ENCODE measurements at regions not wholly inside any gene's neighbourhood (a gene's known extent, or its start where the extent isn't known, plus 50 kb on each side); places are given as distances from the start of the nearest gene placed in this dataset.

- H3K9ac ChIP-seq (ENCODE audit: control insufficient read depth, extremely low read depth, insufficient read depth, low read length), result no peak overlapping the region
- H3K4me2 ChIP-seq (ENCODE audit: control insufficient read depth, extremely low read depth, insufficient read depth, low read depth, low read length), result no peak overlapping the region
- no peaks in the 10 kb centered on the region for H3K36me3 ChIP-seq (ENCODE audit: control insufficient read depth in 2 of 2, extremely low read depth in 1 of 2, insufficient read depth in 2 of 2, low read length in 2 of 2)
- H3K9me1 ChIP-seq (ENCODE audit: control insufficient read depth, extremely low read depth, insufficient read depth, low read length), result no peaks in the 10 kb centered on the region
- no peaks in the 10 kb centered on the region for H3K79me2 ChIP-seq (ENCODE audit: control insufficient read depth, insufficient read depth, low read length)
- no peak overlapping the region for H2AFZ ChIP-seq (ENCODE audit: control insufficient read depth, low read length)
- FAIRE-seq (no peak), DNase-seq (ENCODE audit: low read depth, low spot score) (no peak)
- no peaks in the 10 kb centered on the region for H4K20me1 ChIP-seq (ENCODE audit: control insufficient read depth, extremely low read depth, insufficient read depth, low read length)
- no peak overlapping the region for H3K27ac ChIP-seq (ENCODE audit: control insufficient read depth, insufficient read depth, low read length)
- H3K27me3 ChIP-seq (ENCODE audit: control insufficient read depth, extremely low read depth, insufficient read depth, low read length), result peaks cover 3% of the 10 kb centered on the region
- dilution Hi-C loops (cut with MboI; ENCODE audit: extremely low pct_ligation_motif_present, low sequenced_read_pairs), result no loop called here
- TF ChIP-seq EZH2 (IDR thresholded peaks at IDR 0.05; ENCODE audit: low read length) (no peak), CTCF (optimal IDR thresholded peaks at IDR 0.05 in 1 of 3, IDR thresholded peaks at IDR 0.05 in 1 of 3, conservative IDR thresholded peaks at IDR 0.05 in 1 of 3; ENCODE audit: extremely low read depth in 1 of 3, insufficient read depth in 2 of 3, low read length in 3 of 3) (no peak)
- no peak overlapping the region for H3K4me3 ChIP-seq (ENCODE audit: control insufficient read depth in 2 of 3, extremely low read depth in 1 of 3, insufficient read depth in 2 of 3, low read depth in 1 of 3, low read length in 3 of 3)
- H3K4me1 ChIP-seq (ENCODE audit: control insufficient read depth, extremely low read depth, insufficient read depth, low read length), result peaks cover 8% of the 10 kb centered on the region
- H3K9me3 ChIP-seq (ENCODE audit: control insufficient read depth, low read depth, low read length), result no peaks in the 10 kb centered on the region
These were observed 338.4 kb upstream of the NOCT start for GRCh38 chr4:138677212-138677611.

DNA sequence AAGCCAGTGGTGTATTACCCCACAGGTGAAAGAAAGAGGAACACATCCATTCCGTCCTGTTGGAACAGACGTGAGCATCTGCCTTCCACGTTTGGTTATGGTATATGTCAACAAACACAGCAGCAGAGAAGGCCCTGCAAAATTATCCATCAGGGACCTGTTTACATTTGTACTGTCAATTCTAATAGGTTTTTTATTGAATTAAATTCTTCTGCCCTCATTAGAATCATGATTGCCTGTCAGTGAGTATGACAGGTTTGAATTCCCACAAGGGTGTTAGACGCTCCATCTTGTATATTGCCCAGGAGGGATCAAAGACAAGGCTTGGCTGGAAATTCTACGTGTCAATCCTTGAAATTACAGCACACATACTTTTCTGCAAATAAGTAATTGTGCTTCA, 339.9 kb upstream of the NOCT start:
- H3K4me2 ChIP-seq (ENCODE audit: control insufficient read depth, extremely low read depth, insufficient read depth, low read depth, low read length), result no peak overlapping the region
- no peak overlapping the region for H3K9ac ChIP-seq (ENCODE audit: control insufficient read depth, extremely low read depth, insufficient read depth, low read length)
- dilution Hi-C loops (cut with MboI; ENCODE audit: extremely low pct_ligation_motif_present, low sequenced_read_pairs), result no loop called here
- no peak for DNase-seq (ENCODE audit: low read depth, low spot score)
- H4K20me1 ChIP-seq (ENCODE audit: control insufficient read depth, extremely low read depth, insufficient read depth, low read length), result no peaks in the 10 kb centered on the region
- H3K27me3 ChIP-seq (ENCODE audit: control insufficient read depth, extremely low read depth, insufficient read depth, low read length), result peaks cover 3% of the 10 kb centered on the region
- H3K4me1 ChIP-seq (ENCODE audit: control insufficient read depth, extremely low read depth, insufficient read depth, low read length), result peaks cover 8% of the 10 kb centered on the region
- H2AFZ ChIP-seq (ENCODE audit: control insufficient read depth, low read length), result no peak overlapping the region
- no peak overlapping the region for H3K4me3 ChIP-seq (ENCODE audit: control insufficient read depth in 2 of 3, extremely low read depth in 1 of 3, insufficient read depth in 2 of 3, low read depth in 1 of 3, low read length in 3 of 3)
- no peak for FAIRE-seq
- H3K27ac ChIP-seq (ENCODE audit: control insufficient read depth, insufficient read depth, low read length), result no peak overlapping the region
- no peaks in the 10 kb centered on the region for H3K9me1 ChIP-seq (ENCODE audit: control insufficient read depth, extremely low read depth, insufficient read depth, low read length)
- H3K36me3 ChIP-seq (ENCODE audit: control insufficient read depth in 2 of 2, extremely low read depth in 1 of 2, insufficient read depth in 2 of 2, low read length in 2 of 2), result no peaks in the 10 kb centered on the region
- TF ChIP-seq EZH2 (IDR thresholded peaks at IDR 0.05; ENCODE audit: low read length), result no peak
- TF ChIP-seq CTCF (optimal IDR thresholded peaks at IDR 0.05 in 1 of 3, IDR thresholded peaks at IDR 0.05 in 1 of 3, conservative IDR thresholded peaks at IDR 0.05 in 1 of 3; ENCODE audit: extremely low read depth in 1 of 3, insufficient read depth in 2 of 3, low read length in 3 of 3), result no peak
- no peaks in the 10 kb centered on the region for H3K9me3 ChIP-seq (ENCODE audit: control insufficient read depth, low read depth, low read length)
- no peaks in the 10 kb centered on the region for H3K79me2 ChIP-seq (ENCODE audit: control insufficient read depth, insufficient read depth, low read length)
